Gastroesophageal sphincter (tissue), 4 donors: ENCODE measurements at regions not wholly inside any gene's neighbourhood (a gene's known extent, or its start where the extent isn't known, plus 50 kb on each side); places are given as distances from the start of the nearest gene placed in this dataset.

ENCODE experiments used
- ATAC-seq: fragments of 150-250 bp; one replicate; pipeline ENCODE4 v1.9.1; 2016; ENCODE audit warnings: mild to moderate bottlenecking, moderate library complexity
- H3K27ac ChIP-seq, 4 donors: fragments of 200-600 bp; sonication (generic) in 3 of 4; 1 replicate in 3 of 4; 2 replicates in 1 of 4; pipeline ENCODE4 v1.5.1; 2016 to 2019
- H3K27me3 ChIP-seq: fragments of 200-600 bp; sonication (generic); one replicate; pipeline ENCODE4 v1.5.1; 2019
- H3K36me3 ChIP-seq, 2 donors: fragments of 200-600 bp; sonication (generic); one replicate each; pipeline ENCODE4 v1.5.1; 2019; ENCODE audit warnings: control low read depth in 1 of 2
- H3K4me1 ChIP-seq, 3 donors: fragments of 200-600 bp; sonication (generic); 1 replicate in 2 of 3; 2 replicates in 1 of 3; pipeline ENCODE4 v1.5.1; 2016 to 2019; ENCODE audit warnings: control low read depth in 2 of 3
- H3K4me3 ChIP-seq, 2 donors: fragments of 200-600 bp; sonication (generic); one replicate each; pipeline ENCODE4 v1.5.1; 2019; ENCODE audit warnings: mild to moderate bottlenecking in 1 of 2, moderate library complexity in 1 of 2
- H3K9me3 ChIP-seq, 3 donors: fragments of 200-600 bp; sonication (generic); one replicate each; pipeline ENCODE4 v1.5.1; 2017 to 2019; ENCODE audit warnings: control low read depth in 2 of 3
- EP300 ChIP-seq: sonication (generic); formaldehyde crosslinking; IDR thresholded peaks from one replicate; pipeline ENCODE4 v1.6.1; 2017; ENCODE audit warnings: antibody characterized with exemption, mild to moderate bottlenecking
- POLR2A ChIP-seq, 2 donors: fragments of 450-650 bp; IDR thresholded peaks; one replicate each; pipeline ENCODE4 v1.6.1; 2017; ENCODE audit warnings: antibody characterized with exemption in 2 of 2, mild to moderate bottlenecking in 2 of 2, moderate library complexity in 1 of 2
- POLR2AphosphoS5 ChIP-seq: sonication (generic); formaldehyde crosslinking; IDR thresholded peaks from one replicate; pipeline ENCODE4 v1.6.1; 2017; ENCODE audit warnings: antibody characterized with exemption
- WGBS, 2 donors: methylation state at CpG; one replicate each; pipeline ENCODE4 v1.1.5; 2018; ENCODE audit warnings: low coverage in 1 of 2; 5-methylcytosine and 5-hydroxymethylcytosine counted together
- TF ChIP-seq, protein P1 (sequence below), 4 experiments: fragments of 200-600 bp in 2 of 4; fragments of 450-650 bp in 2 of 4; sonication (generic) in 1 of 4; IDR thresholded peaks; one replicate each; pipeline ENCODE4 v1.5.1; 2017 to 2019; ENCODE audit warnings: antibody characterized with exemption in 4 of 4, mild to moderate bottlenecking in 2 of 4, moderate library complexity in 2 of 4

GRCh38 chr2:187949859-187950258, 341.8 kb upstream of the GULP1 start:
- no peaks in the 10 kb centered on the region for H3K4me1 ChIP-seq
- H3K27ac ChIP-seq, result no peak overlapping the region
- no peaks in the 10 kb centered on the region for H3K27me3 ChIP-seq
- ATAC-seq, result no peak
- TF ChIP-seq POLR2A (IDR thresholded peaks at IDR 0.05), result no peak
- TF ChIP-seq POLR2AphosphoS5, result no peak
- TF ChIP-seq, protein P1, sequence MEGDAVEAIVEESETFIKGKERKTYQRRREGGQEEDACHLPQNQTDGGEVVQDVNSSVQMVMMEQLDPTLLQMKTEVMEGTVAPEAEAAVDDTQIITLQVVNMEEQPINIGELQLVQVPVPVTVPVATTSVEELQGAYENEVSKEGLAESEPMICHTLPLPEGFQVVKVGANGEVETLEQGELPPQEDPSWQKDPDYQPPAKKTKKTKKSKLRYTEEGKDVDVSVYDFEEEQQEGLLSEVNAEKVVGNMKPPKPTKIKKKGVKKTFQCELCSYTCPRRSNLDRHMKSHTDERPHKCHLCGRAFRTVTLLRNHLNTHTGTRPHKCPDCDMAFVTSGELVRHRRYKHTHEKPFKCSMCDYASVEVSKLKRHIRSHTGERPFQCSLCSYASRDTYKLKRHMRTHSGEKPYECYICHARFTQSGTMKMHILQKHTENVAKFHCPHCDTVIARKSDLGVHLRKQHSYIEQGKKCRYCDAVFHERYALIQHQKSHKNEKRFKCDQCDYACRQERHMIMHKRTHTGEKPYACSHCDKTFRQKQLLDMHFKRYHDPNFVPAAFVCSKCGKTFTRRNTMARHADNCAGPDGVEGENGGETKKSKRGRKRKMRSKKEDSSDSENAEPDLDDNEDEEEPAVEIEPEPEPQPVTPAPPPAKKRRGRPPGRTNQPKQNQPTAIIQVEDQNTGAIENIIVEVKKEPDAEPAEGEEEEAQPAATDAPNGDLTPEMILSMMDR (IDR thresholded peaks at IDR 0.05), result no peak
- TF ChIP-seq EP300, result no peak
- 87 to 92% methylated on average over 2 to 3 of the region's 3 CpGs for WGBS, 2 donors
- H3K4me3 ChIP-seq, result no peak overlapping the region
- H3K36me3 ChIP-seq, result no peaks in the 10 kb centered on the region
- peaks cover 0 to 15% (median 0%) of the 10 kb centered on the region in 3 donors for H3K9me3 ChIP-seq

- H3K27me3 ChIP-seq, result no peaks in the 10 kb centered on the region
- H3K27ac ChIP-seq, result no peak overlapping the region
- no peaks in the 10 kb centered on the region for H3K4me1 ChIP-seq
- ATAC-seq, result no peak
- 96 to 97% methylated on average over 5 to 6 of the region's 32 CpGs for WGBS, 2 donors
- TF ChIP-seq, protein P1 (IDR thresholded peaks at IDR 0.05), result no peak
- TF ChIP-seq EP300 (no peak), POLR2AphosphoS5 (no peak), POLR2A (IDR thresholded peaks at IDR 0.05) (no peak)
- H3K9me3 ChIP-seq, result peaks cover 0 to 15% (median 0%) of the 10 kb centered on the region in 3 donors
- H3K36me3 ChIP-seq, result no peaks in the 10 kb centered on the region
- H3K4me3 ChIP-seq, result no peak overlapping the region
Measured at GRCh38 chr2:187951470-187952218, 340.0 kb upstream of the GULP1 start.

DNA sequence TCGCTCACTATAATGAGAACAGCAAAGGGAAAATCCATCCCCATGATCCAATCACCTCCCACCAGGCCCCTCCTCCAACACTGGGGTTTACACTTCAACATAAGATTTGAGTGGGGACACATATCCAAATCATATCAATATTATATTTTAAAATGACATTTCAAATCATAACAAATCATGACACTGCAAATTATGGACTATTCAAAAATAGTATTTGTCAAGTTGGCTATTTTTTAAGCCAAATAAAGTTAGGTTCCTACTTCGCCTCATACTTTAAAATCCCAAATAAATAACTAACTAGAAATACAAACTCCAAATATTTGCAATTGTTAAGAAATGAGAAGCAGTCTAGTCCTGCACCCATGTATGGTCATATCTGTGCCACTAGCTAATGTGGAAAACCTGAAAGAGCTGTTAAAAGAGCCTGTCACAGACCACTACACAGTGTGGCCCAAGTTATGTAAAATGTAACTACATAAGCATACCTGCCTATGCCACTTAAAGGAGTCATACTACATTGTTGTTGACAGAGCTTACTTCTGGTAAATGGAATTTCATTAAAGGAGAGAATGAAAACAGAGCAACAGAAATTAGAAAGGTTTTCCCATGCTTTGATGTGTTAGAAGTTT, 334.7 kb upstream of the GULP1 start:
- no peak for ATAC-seq
- Histone ChIP-seq H3K4me1 (no peaks in the 10 kb centered on the region), H3K4me3 (no peak overlapping the region), H3K9me3 (no peaks in the 10 kb centered on the region), H3K36me3 (no peaks in the 10 kb centered on the region), H3K27ac (no peak overlapping the region), H3K27me3 (no peaks in the 10 kb centered on the region)
- TF ChIP-seq, protein P1 (IDR thresholded peaks at IDR 0.05), result no peak
- WGBS, 2 donors, result 83 to 94% methylated on average over 2 of the region's 2 CpGs

GRCh38 chr2:187959821-187960220, 331.9 kb upstream of the GULP1 start:
- Histone ChIP-seq H3K36me3 (no peaks in the 10 kb centered on the region), H3K27ac (no peak overlapping the region), H3K9me3 (no peaks in the 10 kb centered on the region), H3K4me3 (no peak overlapping the region), H3K4me1 (peaks cover 0 to 6% (median 0%) of the 10 kb centered on the region in 3 donors), H3K27me3 (no peaks in the 10 kb centered on the region)
- no peak for ATAC-seq
- TF ChIP-seq EP300 (no peak), POLR2AphosphoS5 (no peak), POLR2A (IDR thresholded peaks at IDR 0.05) (no peak)
- TF ChIP-seq, protein P1 (IDR thresholded peaks at IDR 0.05), result no peak

GRCh38 chr2:187962538-187962937, 329.1 kb upstream of the GULP1 start:
- no peaks in the 10 kb centered on the region for H3K36me3 ChIP-seq

More at GRCh38 chr2:187962538-187962937, 329.1 kb upstream of the GULP1 start:
- ATAC-seq, result no peak
- Histone ChIP-seq H3K4me3 (no peak overlapping the region), H3K4me1 (peaks cover 0 to 6% (median 0%) of the 10 kb centered on the region in 3 donors), H3K27ac (no peak overlapping the region), H3K9me3 (no peaks in the 10 kb centered on the region), H3K27me3 (no peaks in the 10 kb centered on the region)
- no peak for TF ChIP-seq POLR2A (IDR thresholded peaks at IDR 0.05)
- TF ChIP-seq EP300, result no peak
- TF ChIP-seq, protein P1 (IDR thresholded peaks at IDR 0.05), result no peak
- TF ChIP-seq POLR2AphosphoS5, result no peak
- WGBS, 2 donors, result 65 to 69% methylated on average over 2 of the region's 2 CpGs
